Left lung (tissue), 4 donors: ENCODE measurements at regions not wholly inside any gene's neighbourhood (a gene's known extent, or its start where the extent isn't known, plus 50 kb on each side); places are given as distances from the start of the nearest gene placed in this dataset.

ENCODE experiments used
- ATAC-seq: fragments of 200-7000 bp; cut with Tn5 transposase; one replicate; pipeline ENCODE4 v1.9.1; 2020; ENCODE audit warnings: moderate library complexity
- DNase-seq, 4 donors: peaks; one replicate each; pipeline ENCODE4 v3.0.0-alpha.2; 2013 to 2020
- H3K27ac ChIP-seq, 2 donors: fragments of 200-600 bp; sonication (generic) in 1 of 2; one replicate each; pipeline versions ENCODE4 v1.5.0 to v1.8.0; 2020 to 2021
- H3K27me3 ChIP-seq, 2 donors: fragments of 200-600 bp; sonication (generic) in 1 of 2; one replicate each; pipeline versions ENCODE4 v1.5.0 to v1.8.0; 2020 to 2021
- H3K36me3 ChIP-seq, 2 donors: fragments of 200-600 bp; sonication (generic) in 1 of 2; one replicate each; pipeline versions ENCODE4 v1.5.0 to v1.8.0; 2020 to 2021
- H3K4me1 ChIP-seq, 2 donors: fragments of 200-600 bp; one replicate each; pipeline ENCODE4 v1.8.0; 2021
- H3K4me3 ChIP-seq, 2 donors: fragments of 200-600 bp; sonication (generic) in 1 of 2; one replicate each; pipeline versions ENCODE4 v1.5.0 to v1.8.0; 2020 to 2021; ENCODE audit warnings: mild to moderate bottlenecking in 1 of 2
- H3K9me3 ChIP-seq, 2 donors: fragments of 200-600 bp; sonication (generic) in 1 of 2; one replicate each; pipeline versions ENCODE4 v1.5.0 to v1.8.0; 2020 to 2021
- CTCF ChIP-seq, 2 donors: fragments of 200-600 bp; sonication (generic) in 1 of 2; IDR thresholded peaks; one replicate each; pipeline versions ENCODE4 v1.5.0 to v1.8.0; 2021; ENCODE audit warnings: antibody characterized with exemption in 2 of 2
- intact Hi-C, 2 donors: fragments of 100-400 bp; cut with DNase I; formaldehyde crosslinking; loops; one replicate each; pipeline versions ENCODE4 v1.11.2 to v1.14.2; 2022
- donor health status: DM: no; HTN: yes; CAD: no.
- donor health status: DM: no; HTN: no; CAD: no.

GRCh38 chr5:68012429-68012828 lies 203.1 kb upstream of the PIK3R1 start:
- no peaks in the 10 kb centered on the region for H3K27me3 ChIP-seq
- no peak overlapping the region for H3K4me3 ChIP-seq
- no peak for TF ChIP-seq CTCF (IDR thresholded peaks at IDR 0.05)

GRCh38 chr5:68011801-68012200 lies 203.8 kb upstream of the PIK3R1 start:
- Histone ChIP-seq H3K27ac (no peak overlapping the region), H3K27me3 (no peaks in the 10 kb centered on the region), H3K9me3 (no peaks in the 10 kb centered on the region), H3K36me3 (no peaks in the 10 kb centered on the region), H3K4me3 (no peak overlapping the region), H3K4me1 (peaks cover 0 to 5% of the 10 kb centered on the region in 2 donors)
- ATAC-seq, result no peak
- intact Hi-C loops, result no loop called here
- DNase-seq, result no peak
- TF ChIP-seq CTCF (IDR thresholded peaks at IDR 0.05), result no peak

More at GRCh38 chr5:68012429-68012828, 203.1 kb upstream of the PIK3R1 start:
- intact Hi-C loops, result no loop called here
- Histone ChIP-seq H3K27ac (no peak overlapping the region), H3K36me3 (no peaks in the 10 kb centered on the region), H3K9me3 (no peaks in the 10 kb centered on the region), H3K4me1 (peaks cover 0 to 2% of the 10 kb centered on the region in 2 donors)
- DNase-seq (no peak), ATAC-seq (no peak)

GRCh38 chr5:68011259-68011760 lies 204.2 kb upstream of the PIK3R1 start:
- ATAC-seq (no peak), DNase-seq (no peak)
- H3K4me1 ChIP-seq, result peaks cover 0 to 5% of the 10 kb centered on the region in 2 donors
- no peaks in the 10 kb centered on the region for H3K9me3 ChIP-seq
- intact Hi-C loops, result no loop called here
- TF ChIP-seq CTCF (IDR thresholded peaks at IDR 0.05), result no peak
- H3K27me3 ChIP-seq, result no peaks in the 10 kb centered on the region
- no peak overlapping the region for H3K27ac ChIP-seq
- H3K36me3 ChIP-seq, result no peaks in the 10 kb centered on the region
- H3K4me3 ChIP-seq, result no peak overlapping the region

- Histone ChIP-seq H3K36me3 (no peaks in the 10 kb centered on the region), H3K27me3 (no peaks in the 10 kb centered on the region), H3K27ac (no peak overlapping the region), H3K4me1 (peaks cover 0 to 5% of the 10 kb centered on the region in 2 donors), H3K4me3 (no peak overlapping the region), H3K9me3 (no peaks in the 10 kb centered on the region)
- no peak for TF ChIP-seq CTCF (IDR thresholded peaks at IDR 0.05)
- no peak for DNase-seq
- intact Hi-C loops, result no loop called here
- no peak for ATAC-seq
Measured at GRCh38 chr5:68010740-68011139, 204.8 kb upstream of the PIK3R1 start.

- ATAC-seq (no peak), DNase-seq (peak in 1 of 4 donors; percentile 55)
Measured at GRCh38 chr5:68007451-68007850, 208.1 kb upstream of the PIK3R1 start.

More at GRCh38 chr5:68007451-68007850, 208.1 kb upstream of the PIK3R1 start:
- Histone ChIP-seq H3K4me1 (peaks cover 0 to 5% of the 10 kb centered on the region in 2 donors), H3K4me3 (no peak overlapping the region), H3K27ac (no peak overlapping the region), H3K36me3 (no peaks in the 10 kb centered on the region), H3K27me3 (no peaks in the 10 kb centered on the region), H3K9me3 (no peaks in the 10 kb centered on the region)
- TF ChIP-seq CTCF (IDR thresholded peaks at IDR 0.05), result no peak
- intact Hi-C loops, result no loop called here
